GM21381 (cell line): ENCODE measurements at regions not wholly inside any gene's neighbourhood (a gene's known extent, or its start where the extent isn't known, plus 50 kb on each side); places are given as distances from the start of the nearest gene placed in this dataset.
"Not testable (repeated sequence)": the region's sequence is repeated elsewhere in the genome, so short reads cannot be mapped to it uniquely, and the experiment has no call there.

ENCODE experiments used
- ATAC-seq: cut with Tn5 transposase; IDR thresholded peaks from one replicate; pipeline ENCODE4 v1.9.1; 2021; ENCODE audit warnings: mild to moderate bottlenecking, moderate library complexity; ENCODE audit not compliant: unreplicated experiment

GRCh38 chrY:6685783-6686389, 224.6 kb upstream of the TBL1Y start:
- ATAC-seq = peak; percentile 85

DNA sequence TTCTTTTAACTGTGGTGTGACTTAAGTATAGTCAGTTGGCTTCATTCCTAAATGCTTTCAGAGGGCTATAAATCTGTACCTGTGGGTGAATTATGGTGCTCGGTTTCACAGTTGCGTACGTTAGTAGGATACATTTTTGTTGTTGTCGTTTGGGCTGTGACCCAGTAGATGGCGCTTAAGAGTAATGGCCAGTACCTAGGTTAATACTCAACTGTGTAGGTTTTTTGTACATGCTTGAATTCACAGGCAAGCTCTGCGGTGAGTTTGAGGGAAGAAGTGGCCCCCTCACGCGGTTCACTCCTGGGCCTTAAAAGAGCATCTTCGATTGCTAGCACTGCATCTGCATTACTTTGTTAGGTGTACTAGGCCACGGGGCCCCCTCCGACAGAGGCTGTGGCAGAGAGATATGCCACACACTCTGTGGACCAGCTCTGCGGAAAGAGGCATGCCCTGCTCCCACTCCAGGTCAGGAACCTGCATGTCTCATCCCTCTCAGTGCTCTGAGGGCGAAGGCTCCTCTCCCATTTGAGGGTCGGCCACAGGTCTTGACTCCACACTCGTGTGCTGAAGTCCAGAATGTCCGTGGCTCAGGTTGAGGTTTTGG, 208.8 kb upstream of the TBL1Y start:
- ATAC-seq = peak; percentile 92

DNA sequence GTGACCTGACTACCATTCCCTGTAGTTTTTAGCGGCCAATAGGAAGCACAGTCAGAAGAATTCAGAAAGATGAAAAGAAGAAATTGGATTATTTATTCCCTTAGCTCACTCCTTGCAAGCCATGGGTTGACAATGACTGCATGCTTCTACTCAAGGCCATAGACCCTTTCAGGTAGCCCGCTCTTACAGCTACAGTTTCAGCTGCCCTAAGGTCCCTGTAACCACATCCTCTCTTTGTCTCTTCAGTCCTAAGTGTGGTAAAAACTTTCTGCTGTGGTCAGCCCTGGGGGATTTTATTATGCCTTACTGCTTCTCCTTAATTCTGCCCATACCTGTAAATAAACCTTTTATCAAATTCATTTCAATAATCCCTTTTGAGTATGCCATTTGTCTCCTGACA, 189.1 kb upstream of the TBL1Y start:
- ATAC-seq = not testable (repeated sequence)

GRCh38 chrY:6747210-6747609, 163.3 kb upstream of the TBL1Y start:
- not testable (repeated sequence) for ATAC-seq

DNA sequence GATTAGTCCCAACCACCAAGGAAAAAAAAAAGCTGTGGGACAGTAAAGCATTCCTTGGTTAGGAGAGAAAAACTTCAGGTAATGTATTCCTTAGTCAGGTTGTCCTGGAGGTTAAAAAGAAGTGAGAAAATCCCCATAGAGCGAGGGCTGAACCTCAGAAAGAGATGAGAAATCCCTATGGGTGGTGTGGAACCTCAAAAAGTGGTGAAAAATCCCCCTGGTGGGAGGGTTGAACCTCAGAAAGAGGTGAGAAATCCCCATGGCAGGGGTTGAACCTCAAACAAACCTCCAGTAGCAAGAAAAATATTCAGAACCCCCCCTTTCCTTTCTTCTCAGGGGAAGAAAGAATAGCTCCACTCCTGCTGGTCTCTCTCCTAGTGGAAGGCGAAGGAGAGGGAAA, 128.2 kb upstream of the TBL1Y start:
- no peak for ATAC-seq

DNA sequence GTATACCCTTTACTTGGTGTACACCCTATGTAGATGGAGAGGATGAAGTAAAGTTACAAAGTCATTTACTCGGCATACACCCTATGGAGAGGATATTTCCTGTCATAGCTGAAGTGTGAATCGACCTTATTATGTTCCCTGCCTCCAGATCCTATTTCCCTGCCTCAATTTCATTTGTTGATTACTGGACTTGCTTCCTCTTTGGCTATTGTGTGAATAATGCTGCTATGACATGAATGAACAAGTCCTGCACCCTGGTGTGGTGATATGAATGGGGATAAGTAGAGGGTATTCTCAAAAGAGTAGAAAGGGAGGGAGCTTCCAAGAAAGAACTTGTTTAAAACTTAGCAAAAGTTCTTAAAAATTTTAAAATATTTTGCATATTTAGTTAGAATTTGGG, 123.5 kb upstream of the TBL1Y start:
- ATAC-seq = no peak

GRCh38 chrY:6811633-6812032, 98.9 kb upstream of the TBL1Y start:
- ATAC-seq = no peak
